Bronchial epithelial cell (primary cell): ENCODE measurements at regions not wholly inside any gene's neighbourhood (a gene's known extent, or its start where the extent isn't known, plus 50 kb on each side); places are given as distances from the start of the nearest gene placed in this dataset.

ENCODE experiments used
- DNase-seq: peaks from one replicate; pipeline ENCODE4 v3.0.0-alpha.2; 2010; ENCODE audit warnings: low read depth
- FAIRE-seq: peaks from 2 replicates; lab custom pipeline; 2011; peaks lifted over from hg19 to GRCh38; lab: Jason Lieb, UNC
- H3K27me3 ChIP-seq: 2 replicates; pipeline ENCODE4 v1.5.1; 2011; ENCODE audit warnings: low read length; ENCODE audit not compliant: control insufficient read depth, insufficient read depth
- H3K36me3 ChIP-seq: 2 replicates; pipeline ENCODE4 v1.5.1; 2011; ENCODE audit warnings: low read length; ENCODE audit not compliant: control insufficient read depth, insufficient read depth
- H3K4me3 ChIP-seq: 2 replicates; pipeline ENCODE4 v1.5.1; 2011; ENCODE audit warnings: mild to moderate bottlenecking, low read depth, low read length, control low read depth
- TF ChIP-seq, protein P1 (sequence below): IDR thresholded peaks from 2 replicates; pipeline ENCODE4 v1.5.1; 2011; ENCODE audit warnings: mild to moderate bottlenecking, moderate library complexity, low read length, control low read depth, inconsistent platforms; ENCODE audit not compliant: insufficient read depth, severe bottlenecking

GRCh38 chr5:4215143-4215542 lies 619.5 kb downstream of the IRX1 start:
- FAIRE-seq (no peak), DNase-seq (no peak)
- no peak overlapping the region for H3K4me3 ChIP-seq
- TF ChIP-seq, protein P1, sequence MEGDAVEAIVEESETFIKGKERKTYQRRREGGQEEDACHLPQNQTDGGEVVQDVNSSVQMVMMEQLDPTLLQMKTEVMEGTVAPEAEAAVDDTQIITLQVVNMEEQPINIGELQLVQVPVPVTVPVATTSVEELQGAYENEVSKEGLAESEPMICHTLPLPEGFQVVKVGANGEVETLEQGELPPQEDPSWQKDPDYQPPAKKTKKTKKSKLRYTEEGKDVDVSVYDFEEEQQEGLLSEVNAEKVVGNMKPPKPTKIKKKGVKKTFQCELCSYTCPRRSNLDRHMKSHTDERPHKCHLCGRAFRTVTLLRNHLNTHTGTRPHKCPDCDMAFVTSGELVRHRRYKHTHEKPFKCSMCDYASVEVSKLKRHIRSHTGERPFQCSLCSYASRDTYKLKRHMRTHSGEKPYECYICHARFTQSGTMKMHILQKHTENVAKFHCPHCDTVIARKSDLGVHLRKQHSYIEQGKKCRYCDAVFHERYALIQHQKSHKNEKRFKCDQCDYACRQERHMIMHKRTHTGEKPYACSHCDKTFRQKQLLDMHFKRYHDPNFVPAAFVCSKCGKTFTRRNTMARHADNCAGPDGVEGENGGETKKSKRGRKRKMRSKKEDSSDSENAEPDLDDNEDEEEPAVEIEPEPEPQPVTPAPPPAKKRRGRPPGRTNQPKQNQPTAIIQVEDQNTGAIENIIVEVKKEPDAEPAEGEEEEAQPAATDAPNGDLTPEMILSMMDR: no peak
- H3K36me3 ChIP-seq: no peaks in the 10 kb centered on the region
- no peaks in the 10 kb centered on the region for H3K27me3 ChIP-seq

- FAIRE-seq (no peak), DNase-seq (no peak)
- Histone ChIP-seq H3K27me3 (no peaks in the 10 kb centered on the region), H3K36me3 (no peaks in the 10 kb centered on the region), H3K4me3 (no peak overlapping the region)
- TF ChIP-seq, protein P1: no peak
These were observed 620.5 kb downstream of the IRX1 start for GRCh38 chr5:4216142-4216541.

GRCh38 chr5:4220016-4220415 lies 624.4 kb downstream of the IRX1 start:
- H3K4me3 ChIP-seq: no peak overlapping the region
- TF ChIP-seq, protein P1: no peak
- no peaks in the 10 kb centered on the region for H3K36me3 ChIP-seq
- no peak for DNase-seq
- FAIRE-seq: no peak
- no peaks in the 10 kb centered on the region for H3K27me3 ChIP-seq

GRCh38 chr5:4221048-4221447 lies 625.4 kb downstream of the IRX1 start:
- DNase-seq: no peak
- Histone ChIP-seq H3K27me3 (no peaks in the 10 kb centered on the region), H3K4me3 (no peak overlapping the region), H3K36me3 (no peaks in the 10 kb centered on the region)
- no peak for FAIRE-seq
- TF ChIP-seq, protein P1: no peak

DNA sequence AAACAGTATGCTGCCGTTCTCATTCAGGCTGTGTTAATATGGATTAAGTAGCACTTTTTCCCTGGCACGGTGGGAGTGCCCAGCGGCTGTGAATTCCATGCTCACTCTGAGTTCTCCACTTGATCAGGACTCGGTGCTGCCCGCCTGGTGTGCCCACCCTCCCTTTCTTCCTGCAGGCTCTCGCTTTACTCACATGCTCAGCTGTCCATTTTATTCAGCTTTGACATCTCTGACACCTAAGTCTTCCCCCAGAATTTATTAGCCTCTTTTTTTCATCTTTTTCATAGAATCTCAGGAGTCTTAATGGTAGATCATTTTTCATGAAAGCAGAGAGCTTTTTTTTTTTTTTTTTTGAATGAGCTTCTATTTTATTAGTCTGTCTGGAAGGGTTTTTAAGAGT lies 626.5 kb downstream of the IRX1 start:
- H3K36me3 ChIP-seq: no peaks in the 10 kb centered on the region
- TF ChIP-seq, protein P1: no peak
- no peak for FAIRE-seq
- no peak overlapping the region for H3K4me3 ChIP-seq
- DNase-seq: no peak
- H3K27me3 ChIP-seq: no peaks in the 10 kb centered on the region

GRCh38 chr5:4222821-4223220 lies 627.2 kb downstream of the IRX1 start:
- TF ChIP-seq, protein P1: no peak
- Histone ChIP-seq H3K27me3 (no peaks in the 10 kb centered on the region), H3K4me3 (no peak overlapping the region), H3K36me3 (no peaks in the 10 kb centered on the region)
- DNase-seq (no peak), FAIRE-seq (no peak)
